DND-41 (cell line): ENCODE measurements at regions not wholly inside any gene's neighbourhood (a gene's known extent, or its start where the extent isn't known, plus 50 kb on each side); places are given as distances from the start of the nearest gene placed in this dataset.

Experiments
- CTCF ChIP-seq: IDR thresholded peaks from 2 replicates; pipeline ENCODE4 v1.5.1; 2012; ENCODE audit warnings: borderline replicate concordance, low read length, moderate library complexity, mild to moderate bottlenecking; ENCODE audit not compliant: poor library complexity, severe bottlenecking; ENCODE audit errors: extremely low read depth
- EZH2 ChIP-seq: IDR thresholded peaks from 3 replicates; pipeline ENCODE4 v1.6.1; 2012; ENCODE audit warnings: borderline replicate concordance, low read depth, mild to moderate bottlenecking, moderate library complexity, low read length, inconsistent platforms; ENCODE audit not compliant: severe bottlenecking

DNA sequence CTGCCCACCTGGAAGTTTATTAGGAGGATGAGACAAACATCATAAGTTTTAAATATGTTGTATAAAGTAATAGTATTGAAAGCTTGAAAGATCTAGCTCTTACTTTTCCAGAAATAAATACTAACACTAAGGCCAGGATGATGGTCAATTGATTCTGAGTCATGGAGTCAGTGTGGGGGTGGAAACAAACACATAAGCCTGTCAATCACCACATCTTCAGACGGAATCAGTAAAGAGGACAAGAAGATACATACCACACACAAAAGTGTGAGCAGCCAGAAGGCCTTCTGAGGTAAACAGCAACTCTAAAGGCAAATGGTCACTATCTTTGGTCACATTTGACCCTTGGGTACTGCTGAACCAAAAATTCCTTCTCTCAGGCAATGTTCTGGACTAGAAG is 365.0 kb upstream of the RASGEF1B start:
- TF ChIP-seq CTCF, result no peak
- no peak for TF ChIP-seq EZH2
